B cell (primary cell): ENCODE measurements at regions not wholly inside any gene's neighbourhood (a gene's known extent, or its start where the extent isn't known, plus 50 kb on each side); places are given as distances from the start of the nearest gene placed in this dataset.

Experiments used
- ATAC-seq: fragments of 200-7000 bp; cut with Tn5 transposase; one replicate; pipeline ENCODE4 v1.10.0; 2021; ENCODE audit warnings: low read depth, mild to moderate bottlenecking, moderate number of reproducible peaks, moderate library complexity
- CTCF ChIA-PET: fragments of 350-600 bp; sonication (Branson Sonifier 250); formaldehyde crosslinking; loops from one replicate; lab custom pipeline; 2021; ENCODE audit warnings: antibody characterized with exemption, inconsistent platforms; lab: Charles Lee
- POLR2A ChIA-PET: fragments of 350-600 bp; sonication (Branson Sonifier 250); formaldehyde crosslinking; loops from one replicate; lab custom pipeline; 2021; ENCODE audit warnings: antibody characterized with exemption; lab: Charles Lee
- DNase-seq: peaks from one replicate; pipeline ENCODE4 v3.0.0; 2013
- H2AFZ ChIP-seq: 2 replicates; pipeline ENCODE4 v1.6.1; 2012; ENCODE audit warnings: mild to moderate bottlenecking, low read depth, low read length; ENCODE audit not compliant: insufficient read depth, poor library complexity, severe bottlenecking
- H3K27ac ChIP-seq, 2 donors: 1 replicate in 1 of 2; 2 replicates in 1 of 2; pipeline ENCODE4 v1.5.1; 2012 to 2013; ENCODE audit warnings: low read length in 2 of 2, mild to moderate bottlenecking in 2 of 2, moderate library complexity in 1 of 2
- H3K27me3 ChIP-seq, 4 experiments: fragments of 200-600 bp in 1 of 4; sonication (generic) in 1 of 4; replicated peaks in 1 of 4; 1 replicate in 2 of 4; 2 replicates in 2 of 4; pipeline versions ENCODE4 v1.6.1 to v1.7.0; 2013 to 2016; ENCODE audit warnings: low read length in 3 of 4, mild to moderate bottlenecking in 2 of 4, mixed read lengths in 1 of 4, moderate library complexity in 1 of 4; ENCODE audit not compliant: insufficient read depth in 4 of 4, control insufficient read depth in 3 of 4; ENCODE audit errors: control extremely low read depth in 1 of 4
- H3K36me3 ChIP-seq, 2 experiments: replicated peaks in 1 of 2; 1 replicate in 1 of 2; 2 replicates in 1 of 2; pipeline versions ENCODE4 v1.6.1 to v1.7.1; 2013; ENCODE audit warnings: low read length in 1 of 2; ENCODE audit not compliant: insufficient read depth in 2 of 2, control insufficient read depth in 1 of 2; ENCODE audit errors: control extremely low read depth in 1 of 2, extremely low read depth in 1 of 2
- H3K4me1 ChIP-seq, 2 donors: fragments of 200-600 bp in 1 of 2; sonication (generic) in 1 of 2; 1 replicate in 1 of 2; 2 replicates in 1 of 2; pipeline versions ENCODE4 v1.5.1 to v1.6.1; 2013 to 2017; ENCODE audit warnings: low read length in 2 of 2; ENCODE audit not compliant: control insufficient read depth in 2 of 2, insufficient read depth in 2 of 2
- H3K4me2 ChIP-seq: replicated peaks from 2 replicates; pipeline ENCODE3; 2012; ENCODE audit warnings: mild to moderate bottlenecking, low read depth, low read length; ENCODE audit not compliant: poor library complexity, severe bottlenecking
- H3K4me3 ChIP-seq, 5 experiments: fragments of 200-600 bp in 1 of 5; sonication (generic) in 1 of 5; 1 replicate in 3 of 5; 2 replicates in 2 of 5; pipeline versions ENCODE4 v1.5.1 to v1.7.0; 2011 to 2016; ENCODE audit warnings: low read length in 4 of 5, mild to moderate bottlenecking in 4 of 5, low read depth in 2 of 5, control low read depth in 1 of 5, moderate library complexity in 1 of 5; ENCODE audit not compliant: insufficient read depth in 1 of 5; ENCODE audit errors: control extremely low read depth in 1 of 5, extremely low read depth in 1 of 5
- H3K79me2 ChIP-seq: fragments of 200-600 bp; sonication (generic); one replicate; pipeline ENCODE4 v1.6.0; 2016; ENCODE audit warnings: low read length; ENCODE audit not compliant: control insufficient read depth, insufficient read depth
- H3K9ac ChIP-seq: fragments of 200-600 bp; sonication (generic); 2 replicates; pipeline ENCODE4 v1.6.1; 2017; ENCODE audit warnings: mild to moderate bottlenecking, low read length, moderate library complexity
- H3K9me3 ChIP-seq, 3 donors: one replicate each; pipeline versions ENCODE4 v1.6.1 to v1.7.1; 2013; ENCODE audit warnings: low read length in 2 of 3; ENCODE audit not compliant: control insufficient read depth in 2 of 3, insufficient read depth in 1 of 3; ENCODE audit errors: control extremely low read depth in 1 of 3
- H4K20me1 ChIP-seq: 2 replicates; pipeline ENCODE4 v1.6.0; 2012; ENCODE audit warnings: mild to moderate bottlenecking, low read length; ENCODE audit not compliant: insufficient read depth, control insufficient read depth, poor library complexity, severe bottlenecking
- H3K27ac Mint-ChIP-seq: one replicate; pipeline ENCODE4 v1.8.0; 2021; ENCODE audit warnings: mixed read lengths
- H3K27me3 Mint-ChIP-seq: one replicate; pipeline ENCODE4 v1.8.0; 2021; ENCODE audit warnings: mixed read lengths
- H3K4me1 Mint-ChIP-seq: one replicate; pipeline ENCODE4 v1.8.0; 2021; ENCODE audit warnings: mixed read lengths
- H3K4me3 Mint-ChIP-seq: one replicate; pipeline ENCODE4 v1.8.0; 2021; ENCODE audit warnings: mixed read lengths
- H3K9me3 Mint-ChIP-seq: one replicate; pipeline ENCODE4 v1.8.0; 2022; ENCODE audit warnings: mixed read lengths; ENCODE audit not compliant: insufficient read depth
- CTCF ChIP-seq: fragments of 200-600 bp; IDR thresholded peaks from one replicate; pipeline ENCODE4 v1.8.0; 2022; ENCODE audit warnings: antibody characterized with exemption, mild to moderate bottlenecking
- EZH2 ChIP-seq: IDR thresholded peaks from 2 replicates; pipeline ENCODE4 v1.6.1; 2012; ENCODE audit warnings: borderline replicate concordance, low read depth, mild to moderate bottlenecking, moderate library complexity, low read length; ENCODE audit not compliant: insufficient read depth, poor library complexity, severe bottlenecking
- WGBS: methylation state at CpG from one replicate; pipeline ENCODE4 v1.1.5; 2013; ENCODE audit warnings: missing lambda C conversion rate; ENCODE audit not compliant: insufficient coverage; 5-methylcytosine and 5-hydroxymethylcytosine counted together
- intact Hi-C: fragments of 100-400 bp; cut with micrococcal nuclease; formaldehyde crosslinking; loops from one replicate; pipeline ENCODE4 v1.10.0; 2022

DNA sequence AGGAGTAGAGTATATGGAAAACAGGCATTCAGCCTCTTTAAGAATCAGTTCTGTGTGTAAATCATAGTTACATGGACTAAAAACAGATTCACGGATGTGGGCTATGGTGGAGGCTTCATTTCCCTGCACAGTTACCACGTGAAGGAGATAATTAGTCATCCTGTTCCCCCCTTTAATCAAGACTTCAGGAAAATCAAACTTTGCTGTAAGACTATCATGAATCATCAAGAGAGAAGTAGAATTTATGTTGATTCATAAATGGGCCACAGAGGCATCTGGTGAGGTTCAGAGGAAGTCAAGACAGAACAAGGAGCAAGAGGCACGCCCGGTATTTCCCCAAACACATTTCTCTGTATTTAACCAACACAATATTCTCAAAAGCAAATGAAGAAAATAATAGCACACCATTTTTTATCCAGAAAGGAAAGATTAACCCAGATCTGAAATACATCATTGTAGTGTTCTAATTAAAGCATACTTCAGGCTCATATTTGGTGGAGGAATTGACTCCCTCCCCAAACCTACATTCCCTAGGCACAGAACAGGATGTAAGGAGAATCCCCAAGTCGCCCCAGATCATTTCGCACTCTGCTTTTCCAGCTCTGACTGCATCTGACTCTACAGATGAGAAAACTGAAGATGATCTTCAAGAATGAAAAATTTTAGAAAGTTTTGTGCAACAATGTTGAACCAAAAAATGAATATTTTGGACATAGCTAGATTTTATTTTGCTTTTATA is 175.8 kb upstream of the GAS1 start:
- no peak overlapping the region for H3K4me3 Mint-ChIP-seq
- intact Hi-C loops, result no loop called here
- ChIA-PET POLR2A (no interaction called here), CTCF (no interaction called here)
- H3K4me1 ChIP-seq, result no peaks in the 10 kb centered on the region
- peaks cover 2% of the 10 kb centered on the region for H3K9me3 Mint-ChIP-seq
- no peak overlapping the region for H3K27ac ChIP-seq
- H3K4me3 ChIP-seq, result no peak overlapping the region
- no peaks in the 10 kb centered on the region for H3K4me1 Mint-ChIP-seq
- H3K9me3 ChIP-seq, result no peaks in the 10 kb centered on the region
- no peaks in the 10 kb centered on the region for H3K27me3 ChIP-seq
- WGBS, result 0% methylated on average over 2 of the region's 6 CpGs
- no peak overlapping the region for H3K27ac Mint-ChIP-seq
- no peak for TF ChIP-seq EZH2
- TF ChIP-seq CTCF, result no peak
- H3K79me2 ChIP-seq, result no peaks in the 10 kb centered on the region
- H2AFZ ChIP-seq, result no peak overlapping the region
- no peak overlapping the region for H3K9ac ChIP-seq
- no peaks in the 10 kb centered on the region for H4K20me1 ChIP-seq
- no peak overlapping the region for H3K4me2 ChIP-seq
- H3K27me3 Mint-ChIP-seq, result peaks cover 3% of the 10 kb centered on the region
- DNase-seq (no peak), ATAC-seq (no peak)
- H3K36me3 ChIP-seq, result no peaks in the 10 kb centered on the region

GRCh38 chr9:87123830-87124229 is 176.5 kb upstream of the GAS1 start:
- Histone ChIP-seq H3K36me3 (no peaks in the 10 kb centered on the region), H3K4me2 (no peak overlapping the region), H4K20me1 (no peaks in the 10 kb centered on the region), H3K79me2 (no peaks in the 10 kb centered on the region), H3K9ac (no peak overlapping the region), H3K4me1 (no peaks in the 10 kb centered on the region), H3K4me3 (no peak overlapping the region), H2AFZ (no peak overlapping the region), H3K27me3 (no peaks in the 10 kb centered on the region), H3K27ac (no peak overlapping the region), H3K9me3 (no peaks in the 10 kb centered on the region)
- Mint-ChIP-seq H3K4me3 (no peak overlapping the region), H3K9me3 (peaks cover 2% of the 10 kb centered on the region), H3K4me1 (no peaks in the 10 kb centered on the region), H3K27me3 (peaks cover 6% of the 10 kb centered on the region), H3K27ac (no peak overlapping the region)
- ChIA-PET POLR2A (no interaction called here), CTCF (no interaction called here)
- no peak for TF ChIP-seq EZH2
- TF ChIP-seq CTCF, result no peak
- WGBS, result no CpG with 5 or more reads among the region's 3 CpGs
- intact Hi-C loops, result no loop called here
- no peak for DNase-seq
- ATAC-seq, result no peak
